H4 (cell line): ENCODE measurements at regions not wholly inside any gene's neighbourhood (a gene's known extent, or its start where the extent isn't known, plus 50 kb on each side); places are given as distances from the start of the nearest gene placed in this dataset.

Experiments used
- DNase-seq: peaks from one replicate; pipeline ENCODE4 v3.0.0-alpha.2; 2015; ENCODE audit warnings: low spot score

GRCh38 chr18:45119876-45120275 is 439.2 kb downstream of the SETBP1 start:
- DNase-seq, result no peak

DNA sequence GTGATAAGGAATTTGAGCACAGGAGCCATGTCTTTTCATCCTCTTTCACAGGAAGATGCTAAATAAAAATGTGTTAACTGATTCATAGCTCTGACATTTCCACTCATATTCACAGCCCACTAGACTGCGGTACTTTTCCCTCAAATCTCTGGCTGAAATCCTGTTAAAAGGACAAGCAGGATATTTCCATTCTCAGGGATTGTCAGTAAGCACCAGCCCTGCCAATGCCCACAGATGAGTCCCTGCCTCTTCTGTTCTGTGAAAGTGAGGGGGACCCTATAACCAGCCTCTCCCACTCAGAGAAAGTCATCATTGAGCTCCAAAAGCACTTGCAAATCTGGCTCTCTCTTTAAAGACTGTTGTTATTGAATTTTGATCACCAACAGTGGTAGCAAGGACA is 440.5 kb downstream of the SETBP1 start:
- no peak for DNase-seq

- no peak for DNase-seq
Measured at GRCh38 chr18:45122506-45122905, 441.8 kb downstream of the SETBP1 start.

DNA sequence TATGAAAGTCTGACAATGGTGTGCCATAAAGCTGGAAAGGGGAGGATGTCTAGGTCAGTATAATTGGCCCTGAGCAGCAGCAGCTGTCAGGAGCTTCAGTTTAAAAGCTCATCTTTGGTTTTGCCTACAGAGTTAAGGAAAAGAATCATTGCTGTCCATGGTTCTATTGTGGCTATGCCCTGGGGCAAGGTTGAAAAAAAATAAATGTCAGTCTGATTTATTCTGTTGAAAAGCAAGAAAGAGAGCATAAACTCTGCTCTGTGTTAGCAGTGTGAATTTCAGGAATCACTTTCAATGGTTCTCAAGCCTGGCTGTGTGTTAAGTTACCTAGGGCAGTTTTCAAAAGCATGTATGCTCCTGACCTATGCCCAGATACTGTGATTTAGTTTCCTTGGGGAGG is 446.7 kb downstream of the SETBP1 start:
- DNase-seq, result no peak

DNA sequence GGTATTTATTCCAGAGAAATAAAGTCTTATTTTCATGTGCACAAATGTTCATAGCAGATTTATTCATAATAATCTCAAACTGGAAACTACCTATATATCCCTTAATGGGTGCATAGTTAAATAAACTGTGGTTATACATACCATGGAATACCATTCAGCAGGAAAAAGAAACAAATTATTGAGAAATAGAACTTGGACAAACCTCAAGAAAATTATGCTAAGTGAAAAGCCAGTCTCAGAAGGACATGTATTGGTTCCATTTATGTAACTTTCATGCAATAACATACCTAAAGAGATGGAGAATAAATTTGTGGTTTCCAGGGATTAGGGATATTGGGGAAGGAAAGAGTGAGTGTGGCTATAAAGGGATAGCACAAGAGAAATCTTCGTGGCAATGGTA is 452.6 kb downstream of the SETBP1 start:
- no peak for DNase-seq

DNA sequence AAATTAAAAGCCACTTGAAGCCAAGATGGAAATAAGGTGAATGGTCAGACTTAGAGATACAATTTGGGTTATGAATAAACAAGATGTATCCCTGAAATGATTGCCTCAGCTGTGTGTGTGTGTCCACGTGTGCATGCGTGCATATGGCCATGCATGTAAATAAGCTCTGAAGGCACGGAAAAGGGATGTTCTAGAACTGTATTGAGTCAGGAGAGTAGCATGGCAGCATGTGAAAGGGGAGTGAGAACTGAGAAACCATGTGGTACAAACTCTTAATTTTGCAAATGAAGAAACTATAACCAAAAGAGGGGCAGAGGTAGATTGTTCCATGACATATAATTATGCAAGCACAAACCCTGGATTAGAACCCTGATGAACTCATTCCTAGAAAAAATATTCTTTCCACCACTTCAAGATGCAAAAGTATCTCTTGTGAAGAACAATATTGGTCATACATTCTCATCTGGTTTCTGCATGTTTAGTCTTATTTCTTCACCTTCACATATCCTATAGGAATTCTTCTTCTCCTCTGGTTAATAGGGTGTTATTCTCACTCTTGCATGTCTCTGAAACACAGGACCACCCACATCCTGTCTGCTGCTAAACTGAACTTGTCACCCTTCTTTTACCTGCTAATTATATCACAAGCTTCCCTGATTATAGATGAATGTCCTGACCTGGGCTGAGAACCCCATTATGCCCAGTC is 455.8 kb downstream of the SETBP1 start:
- no peak for DNase-seq

DNA sequence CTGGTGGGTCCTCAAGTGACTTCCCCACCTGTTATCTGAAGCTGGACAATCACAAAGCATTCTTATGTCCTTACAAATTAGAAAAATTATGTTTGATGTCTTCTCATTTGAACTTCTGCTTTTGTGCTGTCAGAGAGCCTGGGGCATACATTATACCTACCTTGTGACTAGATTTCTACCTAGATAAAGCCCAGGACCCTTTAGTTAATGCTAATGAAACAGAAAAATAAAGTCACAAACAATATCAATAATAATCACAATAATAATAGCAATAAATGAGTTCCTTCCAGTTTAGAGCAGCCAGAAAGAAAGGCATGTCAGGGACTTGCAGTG is 456.4 kb downstream of the SETBP1 start:
- no peak for DNase-seq

GRCh38 chr18:45139478-45139877 is 458.8 kb downstream of the SETBP1 start:
- no peak for DNase-seq

- DNase-seq, result no peak
Measured at GRCh38 chr18:45142868-45143267, 462.2 kb downstream of the SETBP1 start.

DNA sequence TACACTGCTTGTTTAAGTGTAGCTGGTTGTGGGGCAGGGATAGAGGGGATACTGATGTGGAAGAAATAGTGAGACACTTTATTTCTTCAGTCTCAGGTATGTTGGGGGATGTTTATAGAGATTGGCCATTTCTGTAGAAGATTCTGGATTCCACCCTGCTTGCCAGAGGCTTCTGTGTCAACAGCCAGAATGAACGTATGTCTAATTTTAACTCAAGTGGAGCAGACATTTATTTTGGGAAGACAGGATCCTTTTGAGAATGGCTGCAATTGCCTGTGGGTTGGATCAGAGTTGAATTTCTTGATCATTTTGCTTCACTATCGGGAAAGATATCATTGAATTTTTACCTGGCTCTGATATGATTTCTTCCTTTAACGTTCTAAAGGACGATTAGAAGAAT is 465.6 kb upstream of the SLC14A2 start:
- no peak for DNase-seq

DNA sequence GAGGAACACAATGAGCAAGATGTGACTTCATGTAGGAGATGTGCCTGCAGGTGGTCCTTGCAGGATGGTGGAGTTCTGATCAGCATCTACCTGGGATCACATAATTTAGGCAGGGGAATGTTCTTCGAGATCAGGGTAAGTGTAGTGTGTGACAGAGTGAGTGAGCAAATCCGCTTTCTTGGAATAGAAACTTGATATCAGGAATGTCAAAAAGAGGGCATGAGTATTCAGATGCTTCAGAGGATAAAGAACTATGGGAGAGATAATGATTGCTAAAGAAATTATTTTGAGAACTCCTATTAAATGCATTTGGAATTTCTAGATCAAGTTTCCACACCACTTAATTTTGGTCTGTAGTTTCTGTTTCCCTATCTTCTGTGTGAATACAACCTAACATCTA is 463.6 kb upstream of the SLC14A2 start:
- no peak for DNase-seq

DNA sequence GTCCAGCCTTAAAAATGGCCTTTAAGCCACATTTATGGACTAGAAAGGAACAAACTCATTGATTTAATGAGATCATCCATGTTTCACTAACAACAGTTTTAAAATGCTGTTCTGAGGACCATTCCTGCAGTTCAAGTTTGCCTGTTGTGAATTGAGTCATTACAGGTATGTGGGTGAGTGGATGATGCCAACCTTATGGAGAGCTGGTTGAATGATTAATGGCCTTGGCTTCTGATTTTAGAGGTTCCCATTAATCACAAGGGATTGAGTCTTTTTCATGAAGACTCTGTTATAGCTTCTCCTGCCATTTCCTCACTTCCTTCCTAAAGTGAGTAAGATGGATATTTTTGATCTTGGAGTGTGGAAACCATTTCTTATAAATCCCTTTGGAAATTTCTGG is 459.8 kb upstream of the SLC14A2 start:
- DNase-seq, result no peak

DNA sequence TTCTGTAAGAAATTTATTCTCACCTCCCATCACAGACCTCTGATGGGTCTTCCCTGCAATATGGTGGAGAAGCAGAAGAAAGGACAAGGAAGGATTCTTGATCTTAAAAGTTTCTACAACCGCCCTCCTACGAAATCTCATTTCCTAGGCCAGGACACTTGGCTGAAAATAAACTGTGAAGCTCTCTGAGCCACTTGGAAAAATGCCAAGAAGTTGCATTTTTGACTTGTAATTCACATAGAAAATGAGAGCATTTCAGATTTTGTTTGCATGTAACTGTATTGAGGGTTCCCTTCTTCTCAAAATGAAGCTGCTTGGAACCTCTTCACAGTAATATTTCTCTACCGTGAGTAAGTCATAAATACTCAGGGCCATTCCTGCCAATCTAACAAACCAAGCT is 458.3 kb upstream of the SLC14A2 start:
- no peak for DNase-seq

DNA sequence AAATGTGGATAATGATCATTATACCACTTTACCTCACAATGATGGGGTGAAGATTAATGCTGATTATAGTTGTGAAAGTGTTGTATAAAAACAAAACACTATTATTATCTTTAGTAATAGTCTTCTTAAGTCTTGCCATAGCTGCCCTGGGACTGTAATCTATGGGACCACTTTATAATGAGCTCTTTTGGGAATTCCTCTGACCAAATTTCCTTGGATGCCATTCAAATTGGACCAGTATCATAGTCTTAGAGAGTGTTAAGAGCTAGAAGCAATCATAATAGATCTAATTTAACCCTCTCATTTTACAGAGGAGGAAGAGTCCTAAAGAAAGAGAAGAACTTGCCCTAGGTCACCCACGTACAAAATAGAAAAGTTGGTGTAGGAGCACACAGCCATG is 457.7 kb upstream of the SLC14A2 start:
- DNase-seq, result no peak

DNA sequence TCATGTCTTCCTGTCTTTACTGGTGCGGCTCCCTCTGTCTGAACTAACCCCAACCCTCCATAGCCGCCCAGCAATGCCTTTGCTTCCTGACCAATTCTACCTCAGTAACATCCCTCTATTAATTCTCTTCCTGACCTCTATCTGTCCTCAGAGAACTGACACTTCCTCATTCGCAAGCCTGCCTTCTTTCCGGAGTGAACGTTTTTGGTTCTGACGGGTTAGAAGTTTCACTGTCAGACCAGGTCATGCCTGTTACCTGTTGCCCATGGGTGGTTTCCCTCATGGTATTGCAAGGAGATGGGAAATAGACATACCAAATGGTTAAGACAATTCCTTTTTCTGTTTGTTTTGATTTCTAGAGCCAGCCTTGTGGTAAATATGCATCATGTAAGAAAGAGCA is 453.4 kb upstream of the SLC14A2 start:
- DNase-seq, result no peak

DNA sequence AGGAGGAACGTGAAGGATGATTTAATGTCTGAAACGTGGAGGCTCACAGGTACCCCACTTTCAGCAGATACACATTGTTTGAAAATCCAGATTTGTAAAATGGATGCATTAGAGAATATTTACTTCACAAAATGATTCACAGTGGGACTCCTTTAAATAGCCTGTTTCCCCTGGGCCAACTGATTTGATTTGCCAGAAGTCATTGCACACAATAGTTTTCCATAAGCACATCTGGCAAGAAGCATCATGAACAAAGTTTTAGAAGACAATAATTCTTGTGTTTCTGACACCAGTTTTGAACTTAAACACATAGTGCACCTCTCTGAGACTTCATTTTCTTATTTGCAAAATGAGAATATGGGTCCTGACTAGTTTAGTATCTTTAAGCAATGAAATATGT is 451.4 kb upstream of the SLC14A2 start:
- DNase-seq, result no peak

DNA sequence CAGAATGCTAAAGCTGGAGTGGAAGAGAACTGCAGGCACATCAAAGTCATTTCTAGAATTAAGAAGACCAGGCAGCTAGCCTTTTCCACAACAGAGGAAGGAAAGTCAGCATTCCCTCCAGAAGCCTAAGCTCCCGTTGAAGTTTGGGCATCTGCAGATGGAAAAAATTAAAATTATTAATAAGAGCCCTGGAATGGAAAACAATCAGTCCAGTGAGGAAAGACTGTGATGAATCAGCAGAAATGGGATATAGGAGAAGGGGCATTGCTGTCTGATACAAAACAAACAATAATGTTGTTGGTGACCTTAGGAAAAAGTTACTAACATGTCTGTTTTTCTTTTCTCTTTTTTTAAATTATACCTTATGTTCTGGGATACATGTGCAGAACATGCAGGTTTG is 450.7 kb upstream of the SLC14A2 start:
- DNase-seq, result no peak

DNA sequence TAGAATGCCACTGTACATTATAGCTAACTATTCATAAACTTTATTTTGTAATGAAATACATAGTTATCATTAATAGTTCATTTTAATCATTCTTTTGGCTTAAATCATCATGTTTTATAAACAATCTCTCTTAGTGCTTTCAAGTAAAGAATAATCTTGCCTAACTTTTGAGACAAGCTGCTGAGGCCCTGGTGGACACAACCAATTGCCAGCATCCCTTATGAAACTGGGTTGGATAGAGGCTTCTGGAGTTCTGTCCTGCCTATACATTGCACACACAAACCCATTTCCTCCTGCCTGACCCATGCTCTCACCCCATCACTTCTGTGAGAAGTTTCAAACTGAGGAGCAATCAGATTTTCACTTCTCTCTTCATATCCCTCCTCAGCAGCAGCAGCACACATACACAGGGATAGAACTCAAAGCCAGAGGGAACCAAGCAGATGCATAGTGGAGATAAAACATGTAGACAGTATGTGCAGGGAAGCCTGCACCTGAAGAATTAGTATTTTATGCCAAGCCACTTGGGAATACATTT is 450.0 kb upstream of the SLC14A2 start:
- DNase-seq, result no peak

DNA sequence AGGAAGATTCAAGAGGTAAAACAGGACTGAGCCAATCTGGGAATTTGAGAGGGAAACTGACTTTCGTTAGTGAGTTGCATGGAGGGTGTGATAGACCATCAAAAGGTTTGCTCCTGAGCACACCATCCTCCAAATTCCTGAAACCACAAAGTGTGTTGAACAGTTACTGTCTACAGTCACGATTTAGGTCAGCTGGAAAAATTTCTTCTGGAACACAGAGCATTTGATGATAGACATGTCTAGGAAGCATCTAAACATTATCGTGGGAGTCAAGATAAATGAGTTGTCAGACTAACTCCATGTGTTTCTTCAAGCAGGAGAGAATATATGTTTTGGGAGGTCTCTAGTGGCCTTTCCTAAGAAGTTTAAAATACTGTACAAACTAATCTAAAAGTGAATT is 449.4 kb upstream of the SLC14A2 start:
- no peak for DNase-seq

- DNase-seq, result peak; percentile 83
Measured at GRCh38 chr18:45166341-45166835, 448.9 kb upstream of the SLC14A2 start.

GRCh38 chr18:45166836-45167551 is 448.3 kb upstream of the SLC14A2 start:
- DNase-seq, result peak; percentile 65

- peak; percentile 31 for DNase-seq
Measured at GRCh38 chr18:45167631-45168280, 447.5 kb upstream of the SLC14A2 start.
